Kidney (tissue), 13 donors: ENCODE measurements at regions not wholly inside any gene's neighbourhood (a gene's known extent, or its start where the extent isn't known, plus 50 kb on each side); places are given as distances from the start of the nearest gene placed in this dataset.

Source experiments
- DNase-seq, 5 donors: peaks; one replicate each; pipeline ENCODE4 v3.0.0-alpha.2; 2013 to 2020
- FAIRE-seq: peaks from 2 replicates; lab custom pipeline; 2012; peaks lifted over from hg19 to GRCh38; lab: Jason Lieb, UNC
- H3K27ac ChIP-seq, 2 donors: one replicate each; pipeline ENCODE4 v1.7.0; 2013; ENCODE audit warnings: low read depth in 2 of 2, low read length in 2 of 2, inconsistent platforms in 1 of 2
- H3K27me3 ChIP-seq: one replicate; pipeline ENCODE4 v1.7.1; 2013; ENCODE audit warnings: low read length, inconsistent platforms; ENCODE audit not compliant: control insufficient read depth, insufficient read depth
- H3K36me3 ChIP-seq, 3 donors: one replicate each; pipeline versions ENCODE4 v1.7.0 to v1.7.1; 2013; ENCODE audit warnings: low read length in 3 of 3, control low read depth in 1 of 3, inconsistent platforms in 1 of 3; ENCODE audit not compliant: insufficient read depth in 3 of 3, control insufficient read depth in 2 of 3
- H3K4me1 ChIP-seq, 3 donors: one replicate each; pipeline versions ENCODE4 v1.7.0 to v1.7.1; 2013; ENCODE audit warnings: low read length in 3 of 3, inconsistent platforms in 1 of 3, low read depth in 1 of 3; ENCODE audit not compliant: control insufficient read depth in 2 of 3, insufficient read depth in 2 of 3
- H3K4me3 ChIP-seq, 3 donors: one replicate each; pipeline versions ENCODE4 v1.7.0 to v1.8.1; 2013; ENCODE audit warnings: low read length in 3 of 3, control low read depth in 1 of 3, inconsistent platforms in 1 of 3
- H3K9ac ChIP-seq, 3 donors: one replicate each; pipeline versions ENCODE4 v1.7.0 to v1.7.1; 2013; ENCODE audit warnings: low read length in 3 of 3, control low read depth in 1 of 3, inconsistent platforms in 1 of 3
- H3K9me3 ChIP-seq, 3 donors: one replicate each; pipeline versions ENCODE4 v1.7.0 to v1.7.1; 2013; ENCODE audit warnings: low read length in 3 of 3, control low read depth in 1 of 3, inconsistent platforms in 1 of 3; ENCODE audit not compliant: control insufficient read depth in 2 of 3, insufficient read depth in 1 of 3
- CTCF ChIP-seq: IDR thresholded peaks from 3 replicates; pipeline ENCODE4 v1.5.1; 2012; ENCODE audit warnings: mild to moderate bottlenecking, moderate library complexity, borderline replicate concordance; ENCODE audit not compliant: insufficient read depth; ENCODE audit errors: extremely low read depth
- intact Hi-C: fragments of 100-400 bp; cut with DNase I; formaldehyde crosslinking; loops from one replicate; pipeline ENCODE4 v1.11.1; 2022
- donor health status: control.
- donor health status: control.
- donor health status: control.
- donor health status: control.
- donor health status: control.
- donor health status: DM: yes; HTN: yes; CAD: no.
- donor health status: Normal renal cell carcinoma (clear cell type).

- TF ChIP-seq CTCF, result no peak
- peaks cover 0 to under 1% (median 0%) of the 10 kb centered on the region in 3 donors for H3K9me3 ChIP-seq
- no peak overlapping the region for H3K4me3 ChIP-seq
- intact Hi-C loops, result no loop called here
- no peaks in the 10 kb centered on the region for H3K36me3 ChIP-seq
- DNase-seq (no peak), FAIRE-seq (no peak)
- no peak overlapping the region for H3K27ac ChIP-seq
- H3K9ac ChIP-seq, result no peak overlapping the region
- no peaks in the 10 kb centered on the region for H3K27me3 ChIP-seq
- H3K4me1 ChIP-seq, result no peaks in the 10 kb centered on the region
These were observed 81.6 kb upstream of the MDFIC2 start for GRCh38 chr3:70393881-70394612.

GRCh38 chr3:70392227-70392626, 79.8 kb upstream of the MDFIC2 start:
- H3K4me3 ChIP-seq, result no peak overlapping the region
- FAIRE-seq (no peak), DNase-seq (no peak)
- H3K9me3 ChIP-seq, result peaks cover 0 to 5% (median 0%) of the 10 kb centered on the region in 3 donors
- H3K27ac ChIP-seq, result no peak overlapping the region
- no peaks in the 10 kb centered on the region for H3K27me3 ChIP-seq
- no peaks in the 10 kb centered on the region for H3K36me3 ChIP-seq
- no peak overlapping the region for H3K9ac ChIP-seq
- H3K4me1 ChIP-seq, result no peaks in the 10 kb centered on the region
- no peak for TF ChIP-seq CTCF
- intact Hi-C loops, result no loop called here

DNA sequence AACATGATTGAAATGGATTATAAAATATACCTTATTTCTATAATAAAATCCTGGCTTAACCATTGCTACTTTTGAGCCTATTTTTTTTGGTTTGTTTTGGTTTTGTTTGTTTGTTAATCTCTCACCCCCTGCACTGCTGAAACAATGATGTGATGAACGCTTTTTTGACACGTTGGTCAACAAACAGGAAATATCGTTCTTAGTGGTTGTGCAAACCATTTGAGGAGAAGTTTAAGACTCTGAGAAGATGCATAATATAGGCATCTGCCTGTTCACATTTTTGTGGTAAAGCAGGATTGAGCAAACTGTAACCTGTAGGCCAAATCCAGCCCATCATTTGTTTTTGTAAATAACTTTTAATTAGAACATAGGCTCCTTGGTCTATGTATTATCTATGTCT, 75.5 kb upstream of the MDFIC2 start:
- no peak overlapping the region for H3K9ac ChIP-seq
- DNase-seq (no peak), FAIRE-seq (no peak)
- intact Hi-C loops, result no loop called here
- H3K4me1 ChIP-seq, result no peaks in the 10 kb centered on the region
- H3K27ac ChIP-seq, result no peak overlapping the region
- no peak overlapping the region for H3K4me3 ChIP-seq
- no peaks in the 10 kb centered on the region for H3K36me3 ChIP-seq
- peaks cover 0 to 5% (median 0%) of the 10 kb centered on the region in 3 donors for H3K9me3 ChIP-seq
- no peak for TF ChIP-seq CTCF
- H3K27me3 ChIP-seq, result no peaks in the 10 kb centered on the region
